NB4 (cell line): ENCODE measurements at regions not wholly inside any gene's neighbourhood (a gene's known extent, or its start where the extent isn't known, plus 50 kb on each side); places are given as distances from the start of the nearest gene placed in this dataset.

Experiments
- TF ChIP-seq, protein P1 (sequence below): IDR thresholded peaks from one replicate; pipeline ENCODE4 v1.5.1; 2012; ENCODE audit warnings: low read depth, low read length
- TF ChIP-seq, protein P2 (sequence below): IDR thresholded peaks from 2 replicates; pipeline ENCODE4 v1.6.1; 2011; ENCODE audit warnings: low read depth, low read length

DNA sequence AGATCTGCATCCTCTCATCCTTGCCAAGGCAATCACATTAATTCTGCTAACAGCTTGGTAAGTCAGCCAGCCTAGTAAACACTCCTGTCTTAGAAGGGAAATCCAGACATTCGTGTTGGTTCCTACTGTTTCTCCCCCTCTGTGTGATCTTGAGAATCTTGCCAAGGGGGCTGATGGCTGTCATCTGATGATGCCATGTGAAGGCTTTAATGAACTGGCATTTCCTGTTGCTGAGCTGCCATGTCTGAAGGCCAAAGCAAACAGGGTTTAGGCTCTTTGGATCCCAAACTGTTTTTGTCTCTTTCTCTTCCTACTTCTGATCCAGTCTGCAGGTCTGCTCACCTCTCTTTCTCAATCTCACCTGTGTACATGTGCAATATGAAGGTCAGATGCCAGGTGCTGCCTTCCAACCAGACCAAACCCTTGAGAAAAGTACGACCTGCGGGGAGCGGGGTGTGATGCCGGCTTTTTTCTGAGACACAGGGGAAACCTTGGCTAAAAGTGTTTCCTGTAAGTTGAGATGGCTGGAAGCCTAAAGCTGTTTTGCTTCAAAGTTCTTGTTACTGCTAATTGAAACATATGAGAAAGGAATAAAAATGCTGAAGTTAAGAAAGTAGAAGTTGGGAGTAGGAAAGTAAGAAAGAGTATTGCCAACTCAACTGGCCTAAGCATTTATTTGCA, 532.9 kb downstream of the ANKRD50 start:
- TF ChIP-seq, protein P1, sequence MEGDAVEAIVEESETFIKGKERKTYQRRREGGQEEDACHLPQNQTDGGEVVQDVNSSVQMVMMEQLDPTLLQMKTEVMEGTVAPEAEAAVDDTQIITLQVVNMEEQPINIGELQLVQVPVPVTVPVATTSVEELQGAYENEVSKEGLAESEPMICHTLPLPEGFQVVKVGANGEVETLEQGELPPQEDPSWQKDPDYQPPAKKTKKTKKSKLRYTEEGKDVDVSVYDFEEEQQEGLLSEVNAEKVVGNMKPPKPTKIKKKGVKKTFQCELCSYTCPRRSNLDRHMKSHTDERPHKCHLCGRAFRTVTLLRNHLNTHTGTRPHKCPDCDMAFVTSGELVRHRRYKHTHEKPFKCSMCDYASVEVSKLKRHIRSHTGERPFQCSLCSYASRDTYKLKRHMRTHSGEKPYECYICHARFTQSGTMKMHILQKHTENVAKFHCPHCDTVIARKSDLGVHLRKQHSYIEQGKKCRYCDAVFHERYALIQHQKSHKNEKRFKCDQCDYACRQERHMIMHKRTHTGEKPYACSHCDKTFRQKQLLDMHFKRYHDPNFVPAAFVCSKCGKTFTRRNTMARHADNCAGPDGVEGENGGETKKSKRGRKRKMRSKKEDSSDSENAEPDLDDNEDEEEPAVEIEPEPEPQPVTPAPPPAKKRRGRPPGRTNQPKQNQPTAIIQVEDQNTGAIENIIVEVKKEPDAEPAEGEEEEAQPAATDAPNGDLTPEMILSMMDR: no peak
- TF ChIP-seq, protein P2, sequence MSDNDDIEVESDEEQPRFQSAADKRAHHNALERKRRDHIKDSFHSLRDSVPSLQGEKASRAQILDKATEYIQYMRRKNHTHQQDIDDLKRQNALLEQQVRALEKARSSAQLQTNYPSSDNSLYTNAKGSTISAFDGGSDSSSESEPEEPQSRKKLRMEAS: no peak
